H1 (cell line): ENCODE measurements at regions not wholly inside any gene's neighbourhood (a gene's known extent, or its start where the extent isn't known, plus 50 kb on each side); places are given as distances from the start of the nearest gene placed in this dataset.

ENCODE experiments used
- ASH2L ChIP-seq: fragments of 200-600, 300-600 bp; sonication (generic); IDR thresholded peaks from one replicate; pipeline ENCODE4 v1.7.1; 2017; ENCODE audit warnings: low read length
- BACH1 ChIP-seq: IDR thresholded peaks from 2 replicates; pipeline ENCODE4 v1.6.1; 2012; ENCODE audit warnings: low read length, improper control_type of control experiment
- CBX8 ChIP-seq: fragments of 300-800, 300-1000 bp; sonication (generic); IDR thresholded peaks from 2 replicates; pipeline ENCODE4 v1.7.1; 2016; ENCODE audit warnings: low read depth, low read length, borderline replicate concordance
- CHD1 ChIP-seq: IDR thresholded peaks from 2 replicates; pipeline ENCODE4 v1.6.1; 2012; ENCODE audit warnings: low read depth, low read length, improper control_type of control experiment
- EGR1 ChIP-seq: IDR thresholded peaks from 2 replicates; pipeline ENCODE4 v1.6.1; 2011; ENCODE audit warnings: low read depth, low read length, borderline replicate concordance
- EP300 ChIP-seq, 2 experiments: IDR thresholded peaks; 1 replicate in 1 of 2; 2 replicates in 1 of 2; pipeline ENCODE4 v1.6.1; 2011 to 2012; ENCODE audit warnings: low read depth in 2 of 2, low read length in 2 of 2, mild to moderate bottlenecking in 2 of 2, borderline replicate concordance in 1 of 2, inconsistent platforms in 1 of 2, moderate library complexity in 1 of 2
- HDAC6 ChIP-seq: IDR thresholded peaks from one replicate; pipeline ENCODE4 v1.7.1; 2012; ENCODE audit warnings: low read depth, mild to moderate bottlenecking, inconsistent platforms, low read length, moderate library complexity
- MAFK ChIP-seq: IDR thresholded peaks from 2 replicates; pipeline ENCODE4 v1.6.1; 2012; ENCODE audit warnings: low read depth, mild to moderate bottlenecking, improper control_type of control experiment, low read length
- SIRT6 ChIP-seq: IDR thresholded peaks from one replicate; pipeline ENCODE4 v1.7.1; 2012; ENCODE audit warnings: low read length, inconsistent platforms
- SRF ChIP-seq: IDR thresholded peaks from 2 replicates; pipeline ENCODE4 v1.6.1; 2011; ENCODE audit warnings: mild to moderate bottlenecking, low read depth, low read length, moderate library complexity
- SUZ12 ChIP-seq: fragments of 200-600 bp; sonication (generic); IDR thresholded peaks from 2 replicates; pipeline ENCODE4 v1.6.1; 2012; ENCODE audit warnings: mild to moderate bottlenecking, inconsistent platforms, low read length, moderate library complexity, mixed read lengths
- TAF7 ChIP-seq: optimal IDR thresholded peaks from 2 replicates; pipeline ENCODE3; 2011; ENCODE audit warnings: low read depth, mild to moderate bottlenecking, inconsistent platforms, low read length, moderate library complexity, borderline replicate concordance
- TF ChIP-seq, protein P1 (sequence below): fragments of 300-600 bp; sonication (generic); IDR thresholded peaks from 2 replicates; pipeline ENCODE4 v1.7.1; 2012; ENCODE audit warnings: low read length, moderate library complexity, mild to moderate bottlenecking, inconsistent platforms; ENCODE audit not compliant: insufficient replicate concordance

DNA sequence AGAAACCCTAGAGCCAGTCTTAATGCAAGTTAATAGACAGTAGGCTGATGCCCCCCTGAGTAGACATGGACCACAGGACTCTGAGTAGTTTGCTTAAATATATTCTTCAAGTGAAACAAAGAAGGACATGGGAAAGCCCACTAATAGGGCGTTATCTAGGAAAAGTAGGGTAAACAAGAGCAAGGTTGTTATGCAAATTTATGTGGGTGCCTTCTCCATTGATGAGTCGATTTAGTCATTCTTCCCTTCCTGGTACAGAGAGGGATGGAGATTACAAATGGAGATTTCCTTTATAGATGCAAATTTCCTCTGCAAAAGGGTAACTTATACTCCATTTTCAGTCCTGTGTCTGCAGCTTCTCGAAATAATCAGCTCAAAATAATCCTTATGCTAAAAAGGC, 262.0 kb downstream of the CD83 start (continued):
- TF ChIP-seq HDAC6, result no peak
- no peak; a peak in 1 of 3 replicates for TF ChIP-seq EP300 (IDR thresholded peaks at IDR 0.05; ENCODE audit: borderline replicate concordance in 1 of 2, low read depth in 2 of 2, low read length in 2 of 2)
- TF ChIP-seq CHD1, result no peak
- no peak for TF ChIP-seq SRF
- TF ChIP-seq CBX8, result no peak
- TF ChIP-seq EGR1, result no peak
- no peak for TF ChIP-seq SUZ12
- no peak for TF ChIP-seq MAFK
- TF ChIP-seq, protein P1, sequence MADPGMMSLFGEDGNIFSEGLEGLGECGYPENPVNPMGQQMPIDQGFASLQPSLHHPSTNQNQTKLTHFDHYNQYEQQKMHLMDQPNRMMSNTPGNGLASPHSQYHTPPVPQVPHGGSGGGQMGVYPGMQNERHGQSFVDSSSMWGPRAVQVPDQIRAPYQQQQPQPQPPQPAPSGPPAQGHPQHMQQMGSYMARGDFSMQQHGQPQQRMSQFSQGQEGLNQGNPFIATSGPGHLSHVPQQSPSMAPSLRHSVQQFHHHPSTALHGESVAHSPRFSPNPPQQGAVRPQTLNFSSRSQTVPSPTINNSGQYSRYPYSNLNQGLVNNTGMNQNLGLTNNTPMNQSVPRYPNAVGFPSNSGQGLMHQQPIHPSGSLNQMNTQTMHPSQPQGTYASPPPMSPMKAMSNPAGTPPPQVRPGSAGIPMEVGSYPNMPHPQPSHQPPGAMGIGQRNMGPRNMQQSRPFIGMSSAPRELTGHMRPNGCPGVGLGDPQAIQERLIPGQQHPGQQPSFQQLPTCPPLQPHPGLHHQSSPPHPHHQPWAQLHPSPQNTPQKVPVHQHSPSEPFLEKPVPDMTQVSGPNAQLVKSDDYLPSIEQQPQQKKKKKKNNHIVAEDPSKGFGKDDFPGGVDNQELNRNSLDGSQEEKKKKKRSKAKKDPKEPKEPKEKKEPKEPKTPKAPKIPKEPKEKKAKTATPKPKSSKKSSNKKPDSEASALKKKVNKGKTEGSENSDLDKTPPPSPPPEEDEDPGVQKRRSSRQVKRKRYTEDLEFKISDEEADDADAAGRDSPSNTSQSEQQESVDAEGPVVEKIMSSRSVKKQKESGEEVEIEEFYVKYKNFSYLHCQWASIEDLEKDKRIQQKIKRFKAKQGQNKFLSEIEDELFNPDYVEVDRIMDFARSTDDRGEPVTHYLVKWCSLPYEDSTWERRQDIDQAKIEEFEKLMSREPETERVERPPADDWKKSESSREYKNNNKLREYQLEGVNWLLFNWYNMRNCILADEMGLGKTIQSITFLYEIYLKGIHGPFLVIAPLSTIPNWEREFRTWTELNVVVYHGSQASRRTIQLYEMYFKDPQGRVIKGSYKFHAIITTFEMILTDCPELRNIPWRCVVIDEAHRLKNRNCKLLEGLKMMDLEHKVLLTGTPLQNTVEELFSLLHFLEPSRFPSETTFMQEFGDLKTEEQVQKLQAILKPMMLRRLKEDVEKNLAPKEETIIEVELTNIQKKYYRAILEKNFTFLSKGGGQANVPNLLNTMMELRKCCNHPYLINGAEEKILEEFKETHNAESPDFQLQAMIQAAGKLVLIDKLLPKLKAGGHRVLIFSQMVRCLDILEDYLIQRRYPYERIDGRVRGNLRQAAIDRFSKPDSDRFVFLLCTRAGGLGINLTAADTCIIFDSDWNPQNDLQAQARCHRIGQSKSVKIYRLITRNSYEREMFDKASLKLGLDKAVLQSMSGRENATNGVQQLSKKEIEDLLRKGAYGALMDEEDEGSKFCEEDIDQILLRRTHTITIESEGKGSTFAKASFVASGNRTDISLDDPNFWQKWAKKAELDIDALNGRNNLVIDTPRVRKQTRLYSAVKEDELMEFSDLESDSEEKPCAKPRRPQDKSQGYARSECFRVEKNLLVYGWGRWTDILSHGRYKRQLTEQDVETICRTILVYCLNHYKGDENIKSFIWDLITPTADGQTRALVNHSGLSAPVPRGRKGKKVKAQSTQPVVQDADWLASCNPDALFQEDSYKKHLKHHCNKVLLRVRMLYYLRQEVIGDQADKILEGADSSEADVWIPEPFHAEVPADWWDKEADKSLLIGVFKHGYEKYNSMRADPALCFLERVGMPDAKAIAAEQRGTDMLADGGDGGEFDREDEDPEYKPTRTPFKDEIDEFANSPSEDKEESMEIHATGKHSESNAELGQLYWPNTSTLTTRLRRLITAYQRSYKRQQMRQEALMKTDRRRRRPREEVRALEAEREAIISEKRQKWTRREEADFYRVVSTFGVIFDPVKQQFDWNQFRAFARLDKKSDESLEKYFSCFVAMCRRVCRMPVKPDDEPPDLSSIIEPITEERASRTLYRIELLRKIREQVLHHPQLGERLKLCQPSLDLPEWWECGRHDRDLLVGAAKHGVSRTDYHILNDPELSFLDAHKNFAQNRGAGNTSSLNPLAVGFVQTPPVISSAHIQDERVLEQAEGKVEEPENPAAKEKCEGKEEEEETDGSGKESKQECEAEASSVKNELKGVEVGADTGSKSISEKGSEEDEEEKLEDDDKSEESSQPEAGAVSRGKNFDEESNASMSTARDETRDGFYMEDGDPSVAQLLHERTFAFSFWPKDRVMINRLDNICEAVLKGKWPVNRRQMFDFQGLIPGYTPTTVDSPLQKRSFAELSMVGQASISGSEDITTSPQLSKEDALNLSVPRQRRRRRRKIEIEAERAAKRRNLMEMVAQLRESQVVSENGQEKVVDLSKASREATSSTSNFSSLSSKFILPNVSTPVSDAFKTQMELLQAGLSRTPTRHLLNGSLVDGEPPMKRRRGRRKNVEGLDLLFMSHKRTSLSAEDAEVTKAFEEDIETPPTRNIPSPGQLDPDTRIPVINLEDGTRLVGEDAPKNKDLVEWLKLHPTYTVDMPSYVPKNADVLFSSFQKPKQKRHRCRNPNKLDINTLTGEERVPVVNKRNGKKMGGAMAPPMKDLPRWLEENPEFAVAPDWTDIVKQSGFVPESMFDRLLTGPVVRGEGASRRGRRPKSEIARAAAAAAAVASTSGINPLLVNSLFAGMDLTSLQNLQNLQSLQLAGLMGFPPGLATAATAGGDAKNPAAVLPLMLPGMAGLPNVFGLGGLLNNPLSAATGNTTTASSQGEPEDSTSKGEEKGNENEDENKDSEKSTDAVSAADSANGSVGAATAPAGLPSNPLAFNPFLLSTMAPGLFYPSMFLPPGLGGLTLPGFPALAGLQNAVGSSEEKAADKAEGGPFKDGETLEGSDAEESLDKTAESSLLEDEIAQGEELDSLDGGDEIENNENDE, result peak; percentile 69
- TF ChIP-seq BACH1, result no peak
- no peak for TF ChIP-seq TAF7
- no peak for TF ChIP-seq SIRT6
- TF ChIP-seq ASH2L, result no peak
